NB4 (cell line): ENCODE measurements at regions not wholly inside any gene's neighbourhood (a gene's known extent, or its start where the extent isn't known, plus 50 kb on each side); places are given as distances from the start of the nearest gene placed in this dataset.

Experiments
- CTCF ChIP-seq: IDR thresholded peaks from one replicate; pipeline ENCODE4 v1.5.1; 2012; ENCODE audit warnings: low read depth, low read length
- MYC ChIP-seq: IDR thresholded peaks from 2 replicates; pipeline ENCODE4 v1.6.1; 2011; ENCODE audit warnings: low read depth, low read length
- POLR2A ChIP-seq: IDR thresholded peaks from 2 replicates; pipeline ENCODE4 v1.6.1; 2011; ENCODE audit warnings: mild to moderate bottlenecking; ENCODE audit not compliant: insufficient read length; ENCODE audit errors: extremely low read depth
- TF ChIP-seq, protein P1 (sequence below): IDR thresholded peaks from 2 replicates; pipeline ENCODE4 v1.6.1; 2011; ENCODE audit warnings: low read depth, low read length

DNA sequence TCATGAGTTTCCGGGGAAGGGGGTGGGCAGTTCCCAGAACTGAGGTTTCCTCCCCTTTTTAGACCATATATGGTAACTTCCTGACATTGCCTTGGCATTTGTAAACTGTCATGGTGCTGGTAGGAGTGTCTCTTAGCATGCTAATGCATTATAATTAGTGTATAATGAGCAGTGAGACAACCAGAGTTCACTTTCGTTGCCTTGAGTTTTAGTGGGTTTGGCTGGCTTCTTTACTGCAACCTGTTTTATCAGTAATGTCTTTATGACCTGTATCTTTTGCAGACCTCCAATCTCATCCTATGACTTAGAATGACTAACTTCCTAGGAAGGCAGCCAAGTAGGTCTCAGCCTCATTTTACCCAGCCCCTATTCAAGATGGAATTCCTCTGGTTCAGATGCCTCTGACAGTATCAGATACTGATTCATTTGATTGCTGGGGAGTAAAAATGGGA lies 447.3 kb downstream of the XIRP2 start:
- TF ChIP-seq CTCF = no peak
- TF ChIP-seq POLR2A = no peak
- TF ChIP-seq, protein P1, sequence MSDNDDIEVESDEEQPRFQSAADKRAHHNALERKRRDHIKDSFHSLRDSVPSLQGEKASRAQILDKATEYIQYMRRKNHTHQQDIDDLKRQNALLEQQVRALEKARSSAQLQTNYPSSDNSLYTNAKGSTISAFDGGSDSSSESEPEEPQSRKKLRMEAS = no peak
- no peak for TF ChIP-seq MYC
